ENCODE measurements at regions not wholly inside any gene's neighbourhood (a gene's known extent, or its start where the extent isn't known, plus 50 kb on each side); places are given as distances from the start of the nearest gene placed in this dataset.

DNA sequence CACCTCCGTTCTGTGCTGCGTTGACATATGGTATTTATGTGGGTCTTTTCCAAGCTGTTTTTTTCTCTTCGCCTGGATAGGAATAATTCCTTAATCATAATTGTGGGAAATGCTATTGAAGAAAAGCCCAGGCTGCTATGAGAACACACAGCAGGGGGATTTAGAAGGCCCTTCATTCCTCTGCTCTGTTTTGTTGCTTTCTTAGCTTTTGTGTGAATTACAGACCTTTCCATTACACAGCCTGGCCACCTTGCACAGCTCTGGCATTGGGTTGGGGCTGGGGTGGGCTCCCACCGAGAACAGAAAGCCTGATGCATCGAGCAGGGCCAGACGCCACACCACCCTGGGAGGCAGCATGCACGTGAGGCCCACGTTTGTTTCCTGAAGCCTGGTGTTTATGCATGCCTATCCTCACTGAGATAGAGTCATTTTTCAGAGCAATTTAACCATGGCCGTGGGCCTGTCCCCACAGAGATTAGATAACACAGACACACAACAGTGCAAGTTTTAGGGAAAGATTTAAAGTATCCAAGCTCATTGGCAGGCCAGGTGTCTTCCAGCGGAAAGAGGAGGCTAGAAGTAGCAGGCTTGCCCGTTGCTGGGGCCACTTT lies 287.6 kb upstream of the PWP1 start:
- TF ChIP-seq, protein P1, sequence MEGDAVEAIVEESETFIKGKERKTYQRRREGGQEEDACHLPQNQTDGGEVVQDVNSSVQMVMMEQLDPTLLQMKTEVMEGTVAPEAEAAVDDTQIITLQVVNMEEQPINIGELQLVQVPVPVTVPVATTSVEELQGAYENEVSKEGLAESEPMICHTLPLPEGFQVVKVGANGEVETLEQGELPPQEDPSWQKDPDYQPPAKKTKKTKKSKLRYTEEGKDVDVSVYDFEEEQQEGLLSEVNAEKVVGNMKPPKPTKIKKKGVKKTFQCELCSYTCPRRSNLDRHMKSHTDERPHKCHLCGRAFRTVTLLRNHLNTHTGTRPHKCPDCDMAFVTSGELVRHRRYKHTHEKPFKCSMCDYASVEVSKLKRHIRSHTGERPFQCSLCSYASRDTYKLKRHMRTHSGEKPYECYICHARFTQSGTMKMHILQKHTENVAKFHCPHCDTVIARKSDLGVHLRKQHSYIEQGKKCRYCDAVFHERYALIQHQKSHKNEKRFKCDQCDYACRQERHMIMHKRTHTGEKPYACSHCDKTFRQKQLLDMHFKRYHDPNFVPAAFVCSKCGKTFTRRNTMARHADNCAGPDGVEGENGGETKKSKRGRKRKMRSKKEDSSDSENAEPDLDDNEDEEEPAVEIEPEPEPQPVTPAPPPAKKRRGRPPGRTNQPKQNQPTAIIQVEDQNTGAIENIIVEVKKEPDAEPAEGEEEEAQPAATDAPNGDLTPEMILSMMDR (IDR thresholded peaks at IDR 0.05) = no peak
- no peak for DNase-seq
- H3K4me1 Mint-ChIP-seq (ENCODE audit: low read depth) = no peaks in the 10 kb centered on the region
- no peak overlapping the region for H3K27ac Mint-ChIP-seq
- peaks cover 4% of the 10 kb centered on the region for H3K27me3 Mint-ChIP-seq (ENCODE audit: insufficient read depth)
- no peaks in the 10 kb centered on the region; the same call in 1 of the 2 replicates for H3K36me3 Mint-ChIP-seq (ENCODE audit: low read depth)
- H3K9me3 Mint-ChIP-seq = 0 out of 2 replicates have a peak, but pooled peaks cover 5% of the 10 kb centered on the region
- H3K4me3 Mint-ChIP-seq = no peak overlapping the region

DNA sequence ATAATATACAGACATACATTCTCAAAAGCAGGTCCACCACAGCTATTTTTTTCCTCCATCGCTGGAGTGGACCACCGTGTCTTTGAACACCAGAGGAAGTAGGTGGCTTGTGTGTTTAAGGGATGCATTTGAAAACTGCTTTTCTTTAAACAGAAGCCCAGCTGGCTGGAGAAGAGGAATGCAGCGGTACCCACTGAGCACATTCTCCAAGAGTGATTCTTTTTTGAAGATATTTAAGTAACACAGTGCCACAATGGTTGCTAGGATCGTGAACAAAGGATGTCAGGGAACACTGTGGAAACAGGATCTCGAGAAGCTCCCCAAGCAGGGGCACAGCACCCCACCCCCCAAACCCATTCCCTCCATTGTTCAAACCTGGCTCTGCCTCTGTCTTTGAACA lies 286.6 kb upstream of the PWP1 start:
- no peaks in the 10 kb centered on the region; the same call in 1 of the 2 replicates for H3K36me3 Mint-ChIP-seq (ENCODE audit: low read depth)
- TF ChIP-seq, protein P1 (IDR thresholded peaks at IDR 0.05) = no peak
- no peak for DNase-seq
- H3K27me3 Mint-ChIP-seq (ENCODE audit: insufficient read depth) = peaks cover 4% of the 10 kb centered on the region
- 0 out of 2 replicates have a peak, but pooled peaks cover 5% of the 10 kb centered on the region for H3K9me3 Mint-ChIP-seq
- H3K27ac Mint-ChIP-seq = no peak overlapping the region
- H3K4me3 Mint-ChIP-seq = no peak overlapping the region
- no peaks in the 10 kb centered on the region for H3K4me1 Mint-ChIP-seq (ENCODE audit: low read depth)

DNA sequence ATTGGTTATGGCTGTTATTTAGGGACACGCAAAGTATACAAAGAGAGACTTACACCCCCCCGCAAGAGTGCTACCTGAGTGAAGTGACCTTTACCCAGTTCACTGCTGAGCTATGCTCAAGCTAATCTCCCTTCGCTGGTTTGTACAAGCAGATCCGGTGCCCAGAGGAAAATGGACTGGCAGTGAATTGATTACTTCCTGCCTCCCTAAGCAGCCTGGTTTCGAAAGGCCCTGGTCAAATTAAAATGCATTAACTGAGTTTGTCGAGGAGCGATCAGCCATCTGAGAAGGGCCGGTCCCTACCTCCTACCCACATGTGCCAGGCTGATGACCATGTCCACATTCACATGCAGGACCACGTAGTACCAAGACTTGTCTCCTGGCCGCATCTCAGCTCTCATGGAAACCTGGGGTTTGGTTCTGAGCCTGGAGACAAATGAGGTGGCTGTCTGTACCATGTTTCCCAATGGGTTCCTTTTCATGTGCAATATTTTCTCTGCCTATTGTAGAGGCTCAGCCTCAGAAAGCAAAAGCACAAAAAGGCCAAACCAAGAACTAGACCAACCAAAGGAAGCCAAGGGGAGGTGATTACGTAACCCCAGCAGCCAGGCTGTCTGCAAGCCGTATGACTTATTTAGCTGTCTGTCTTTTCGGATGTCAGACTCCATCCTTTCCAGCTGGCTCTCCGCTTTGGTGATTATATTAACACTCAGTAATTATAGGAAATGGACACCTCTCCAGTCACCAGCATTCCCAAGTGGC lies 284.7 kb upstream of the PWP1 start:
- TF ChIP-seq, protein P1 (IDR thresholded peaks at IDR 0.05) = no peak
- Mint-ChIP-seq H3K36me3 (ENCODE audit: low read depth) (no peaks in the 10 kb centered on the region; the same call in 1 of the 2 replicates), H3K9me3 (no peaks in the 10 kb centered on the region), H3K4me1 (ENCODE audit: low read depth) (no peaks in the 10 kb centered on the region), H3K27ac (no peak overlapping the region), H3K4me3 (no peak overlapping the region), H3K27me3 (ENCODE audit: insufficient read depth) (peaks cover 1% of the 10 kb centered on the region)
- DNase-seq = no peak

DNA sequence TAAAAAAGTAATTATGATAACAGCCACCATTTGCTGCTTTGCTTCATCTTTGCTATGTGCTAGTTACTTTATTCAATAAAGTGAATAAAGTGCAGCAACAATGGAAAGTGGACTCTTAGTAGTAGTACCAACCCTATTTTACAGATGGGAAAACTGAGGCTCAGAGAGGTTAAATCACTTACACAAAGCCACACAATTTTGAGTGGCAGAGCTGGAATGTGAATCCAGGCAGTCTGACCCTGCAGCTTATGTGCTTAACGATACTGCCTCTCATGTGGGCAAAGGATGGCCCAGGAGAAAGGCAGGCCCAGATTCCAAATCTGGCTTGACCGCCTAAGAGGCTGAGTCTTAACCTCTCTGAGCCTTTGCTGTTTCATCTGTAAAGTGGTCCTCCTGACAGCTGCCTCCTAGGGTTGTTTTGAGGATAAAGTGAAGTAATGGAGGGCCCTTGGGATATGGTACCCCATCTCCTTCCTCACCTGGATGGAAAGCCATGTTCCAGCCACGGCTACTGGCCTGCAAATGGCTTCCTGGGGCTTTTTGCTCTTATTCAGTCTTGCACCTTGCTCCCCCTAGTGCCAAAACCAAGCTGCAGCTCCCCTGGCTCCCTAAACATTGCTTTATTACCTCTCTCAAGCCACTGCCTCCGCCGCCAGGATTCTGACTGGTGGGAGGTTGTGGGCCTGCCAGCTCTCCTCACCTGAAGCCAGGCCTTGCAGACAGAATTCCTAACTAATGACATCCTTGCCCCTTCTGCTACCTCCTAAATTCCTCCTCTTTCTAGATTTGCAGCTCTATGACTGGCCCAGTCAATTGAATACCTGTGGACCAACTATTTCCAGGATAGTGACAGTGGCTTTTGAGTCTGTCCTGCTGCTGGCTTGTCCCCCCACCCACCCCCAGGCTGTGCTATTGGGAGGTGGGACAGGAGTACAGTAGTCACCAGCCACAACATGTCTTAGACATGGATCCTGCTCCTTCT lies 283.3 kb upstream of the PWP1 start:
- Mint-ChIP-seq H3K9me3 (no peaks in the 10 kb centered on the region), H3K27ac (no peak overlapping the region), H3K27me3 (ENCODE audit: insufficient read depth) (no peaks in the 10 kb centered on the region; the same call in 1 of the 2 replicates), H3K4me1 (ENCODE audit: low read depth) (no peaks in the 10 kb centered on the region), H3K36me3 (ENCODE audit: low read depth) (no peaks in the 10 kb centered on the region; the same call in 1 of the 2 replicates), H3K4me3 (no peak overlapping the region)
- DNase-seq = peak; percentile 25
- TF ChIP-seq, protein P1 (IDR thresholded peaks at IDR 0.05) = peak; percentile 70

DNA sequence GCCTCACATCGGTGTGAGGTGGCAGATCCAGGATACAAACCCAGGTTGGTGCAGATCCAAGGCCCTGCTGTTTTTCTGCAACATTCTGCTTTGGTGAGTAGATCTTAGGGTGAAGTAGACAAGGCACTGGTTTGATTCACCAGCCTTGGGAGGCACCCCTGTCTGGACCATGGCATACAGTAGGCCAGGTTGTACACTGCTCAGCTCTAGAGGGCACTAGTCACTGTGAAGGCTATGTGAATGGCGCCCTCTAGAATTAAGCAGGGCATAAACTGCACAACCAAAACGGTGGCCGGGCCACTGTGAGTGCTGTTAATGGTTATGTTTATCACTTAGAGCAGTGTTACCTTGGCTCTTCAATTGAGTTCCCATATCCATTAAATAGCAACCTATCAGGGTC lies 280.6 kb upstream of the PWP1 start:
- no peak overlapping the region for H3K4me3 Mint-ChIP-seq
- H3K27ac Mint-ChIP-seq = no peak overlapping the region
- H3K4me1 Mint-ChIP-seq (ENCODE audit: low read depth) = no peaks in the 10 kb centered on the region
- H3K9me3 Mint-ChIP-seq = no peaks in the 10 kb centered on the region
- H3K36me3 Mint-ChIP-seq (ENCODE audit: low read depth) = no peaks in the 10 kb centered on the region; the same call in 1 of the 2 replicates
- TF ChIP-seq, protein P1 (IDR thresholded peaks at IDR 0.05) = peak; percentile 67
- no peaks in the 10 kb centered on the region; the same call in 1 of the 2 replicates for H3K27me3 Mint-ChIP-seq (ENCODE audit: insufficient read depth)
- DNase-seq = peak; percentile 27
